ENCODE measurements at regions not wholly inside any gene's neighbourhood (a gene's known extent, or its start where the extent isn't known, plus 50 kb on each side); places are given as distances from the start of the nearest gene placed in this dataset.
A peak's percentile ranks its signal among the peaks of the same experiment; 100 is the strongest.

- Mint-ChIP-seq H3K27me3 (ENCODE audit: low read depth) (no peaks in the 10 kb centered on the region), H3K36me3 (ENCODE audit: low read depth) (peaks cover 7% of the 10 kb centered on the region), H3K4me1 (peaks cover 8% of the 10 kb centered on the region), H3K4me3 (no peak overlapping the region), H3K27ac (peak overlapping the region in 1 of 3 experiments; percentile 25), H3K9me3 (peaks cover 11% of the 10 kb centered on the region)
- TF ChIP-seq CTCF (IDR thresholded peaks at IDR 0.05; ENCODE audit: unreplicated experiment in 3 of 3): no peak
Observed at GRCh38 chr2:144054911-144055310, 465.0 kb downstream of the ZEB2 start.

GRCh38 chr2:144052083-144052482 is 467.8 kb downstream of the ZEB2 start:
- Mint-ChIP-seq H3K4me1 (peaks cover 15% of the 10 kb centered on the region), H3K36me3 (ENCODE audit: low read depth) (peaks cover under 1% of the 10 kb centered on the region), H3K4me3 (no peak overlapping the region), H3K27ac (no peak overlapping the region), H3K27me3 (ENCODE audit: low read depth) (no peaks in the 10 kb centered on the region), H3K9me3 (no peaks in the 10 kb centered on the region)
- TF ChIP-seq CTCF (IDR thresholded peaks at IDR 0.05; ENCODE audit: unreplicated experiment in 3 of 3): no peak

- no peaks in the 10 kb centered on the region for H3K9me3 Mint-ChIP-seq
- H3K36me3 Mint-ChIP-seq (ENCODE audit: low read depth): no peaks in the 10 kb centered on the region
- H3K4me1 Mint-ChIP-seq: peaks cover 10% of the 10 kb centered on the region
- no peak overlapping the region for H3K4me3 Mint-ChIP-seq
- H3K27me3 Mint-ChIP-seq (ENCODE audit: low read depth): no peaks in the 10 kb centered on the region
- TF ChIP-seq CTCF (IDR thresholded peaks at IDR 0.05; ENCODE audit: unreplicated experiment in 3 of 3): no peak
- no peak overlapping the region for H3K27ac Mint-ChIP-seq
Observed at GRCh38 chr2:144049137-144049536, 470.8 kb downstream of the ZEB2 start.

- Mint-ChIP-seq H3K4me1 (peaks cover 10% of the 10 kb centered on the region), H3K27me3 (ENCODE audit: low read depth) (no peaks in the 10 kb centered on the region), H3K9me3 (no peaks in the 10 kb centered on the region), H3K27ac (peak overlapping the region in 1 of 3 experiments; percentile 6), H3K4me3 (no peak overlapping the region), H3K36me3 (ENCODE audit: low read depth) (no peaks in the 10 kb centered on the region)
- no peak for TF ChIP-seq CTCF (IDR thresholded peaks at IDR 0.05; ENCODE audit: unreplicated experiment in 3 of 3)
Observed at GRCh38 chr2:144048631-144049060, 471.3 kb downstream of the ZEB2 start.

GRCh38 chr2:144042751-144043150 is 477.2 kb downstream of the ZEB2 start:
- no peak overlapping the region for H3K27ac Mint-ChIP-seq
- no peaks in the 10 kb centered on the region for H3K9me3 Mint-ChIP-seq
- H3K4me3 Mint-ChIP-seq: no peak overlapping the region
- H3K27me3 Mint-ChIP-seq (ENCODE audit: low read depth): no peaks in the 10 kb centered on the region
- no peaks in the 10 kb centered on the region for H3K36me3 Mint-ChIP-seq (ENCODE audit: low read depth)
- TF ChIP-seq CTCF (IDR thresholded peaks at IDR 0.05; ENCODE audit: unreplicated experiment in 3 of 3): no peak
- no peaks in the 10 kb centered on the region for H3K4me1 Mint-ChIP-seq

- Mint-ChIP-seq H3K4me3 (no peak overlapping the region), H3K4me1 (no peaks in the 10 kb centered on the region), H3K27ac (no peak overlapping the region), H3K27me3 (ENCODE audit: low read depth) (no peaks in the 10 kb centered on the region), H3K36me3 (ENCODE audit: low read depth) (no peaks in the 10 kb centered on the region), H3K9me3 (no peaks in the 10 kb centered on the region)
- TF ChIP-seq CTCF (IDR thresholded peaks at IDR 0.05; ENCODE audit: unreplicated experiment in 3 of 3): no peak
Observed at GRCh38 chr2:144041612-144042011, 478.3 kb downstream of the ZEB2 start.
